Endothelial cell of umbilical vein (primary cell): ENCODE measurements at regions not wholly inside any gene's neighbourhood (a gene's known extent, or its start where the extent isn't known, plus 50 kb on each side); places are given as distances from the start of the nearest gene placed in this dataset.

Experiments used
- BruUV-seq: library from RNA; stranded (reverse); fragments of 400-500 nt; replicated peaks from 2 replicates; lab custom pipeline; 2021; lab: Mats Ljungman, UMichigan
- CTCF ChIA-PET: fragments of 300-600, 350-600 bp; sonication (Branson Sonifier 250); formaldehyde crosslinking; loops from one replicate; lab custom pipeline; 2021; ENCODE audit warnings: antibody characterized with exemption, inconsistent platforms; lab: Charles Lee
- POLR2A ChIA-PET: fragments of 300-600, 350-600 bp; sonication (Branson Sonifier 250); formaldehyde crosslinking; loops from one replicate; lab custom pipeline; 2021; ENCODE audit warnings: antibody characterized with exemption, inconsistent platforms; lab: Charles Lee
- DNase-seq: peaks from one replicate; pipeline ENCODE4 v3.0.0-alpha.2; 2011; ENCODE audit warnings: low read depth, low spot score
- FAIRE-seq: peaks from 2 replicates; lab custom pipeline; 2011; peaks lifted over from hg19 to GRCh38; lab: Jason Lieb, UNC
- H2AFZ ChIP-seq: 2 replicates; pipeline ENCODE4 v1.6.0; 2012; ENCODE audit warnings: low read depth, low read length, control low read depth, inconsistent platforms
- H3K27ac ChIP-seq: 2 replicates; pipeline ENCODE4 v1.5.1; 2011; ENCODE audit warnings: low read depth, mild to moderate bottlenecking, control low read depth, low read length, moderate library complexity; ENCODE audit not compliant: insufficient read depth
- H3K27me3 ChIP-seq, 2 experiments: 2 replicates each; pipeline versions ENCODE4 v1.6.0 to v1.6.1; 2011; ENCODE audit warnings: low read length in 2 of 2, mixed read lengths in 1 of 2; ENCODE audit not compliant: control insufficient read depth in 2 of 2, insufficient read depth in 2 of 2
- H3K36me3 ChIP-seq, 2 experiments: 2 replicates in 1 of 2; 3 replicates in 1 of 2; pipeline ENCODE4 v1.5.1; 2011; ENCODE audit warnings: low read length in 2 of 2, mild to moderate bottlenecking in 1 of 2, moderate library complexity in 1 of 2; ENCODE audit not compliant: control insufficient read depth in 2 of 2, insufficient read depth in 2 of 2; ENCODE audit errors: extremely low read depth in 1 of 2
- H3K4me1 ChIP-seq: 3 replicates; pipeline ENCODE4 v1.5.1; 2011; ENCODE audit warnings: mild to moderate bottlenecking, low read length; ENCODE audit not compliant: control insufficient read depth, insufficient read depth; ENCODE audit errors: extremely low read depth
- H3K4me2 ChIP-seq: 2 replicates; pipeline ENCODE4 v1.6.1; 2011; ENCODE audit warnings: low read length, control low read depth, mixed read lengths; ENCODE audit not compliant: insufficient read depth
- H3K4me3 ChIP-seq, 3 experiments: fragments of 200-600 bp in 1 of 3; sonication (generic), shearing (Covaris generic) in 1 of 3; replicated peaks in 1 of 3; 2 replicates each; pipeline ENCODE4 v1.5.1; 2011 to 2016; ENCODE audit warnings: control low read depth in 3 of 3, low read length in 3 of 3, mild to moderate bottlenecking in 2 of 3, inconsistent platforms in 1 of 3, low read depth in 1 of 3, moderate library complexity in 1 of 3; ENCODE audit not compliant: insufficient read depth in 1 of 3
- H3K79me2 ChIP-seq: 2 replicates; pipeline ENCODE4 v1.6.0; 2012; ENCODE audit warnings: low read length, inconsistent platforms; ENCODE audit not compliant: control insufficient read depth, insufficient read depth
- H3K9ac ChIP-seq: replicated peaks from 2 replicates; pipeline ENCODE3; 2011; ENCODE audit warnings: low read length, control low read depth; ENCODE audit not compliant: insufficient read depth; ENCODE audit errors: extremely low read depth
- H3K9me1 ChIP-seq: replicated peaks from 3 replicates; pipeline ENCODE4 v1.6.0; 2011; ENCODE audit warnings: mild to moderate bottlenecking, low read length; ENCODE audit not compliant: control insufficient read depth, insufficient read depth; ENCODE audit errors: extremely low read depth
- H3K9me3 ChIP-seq: replicated peaks from 2 replicates; pipeline ENCODE4 v1.5.1; 2012; ENCODE audit warnings: low read length, inconsistent platforms; ENCODE audit not compliant: control insufficient read depth, insufficient read depth
- H4K20me1 ChIP-seq: replicated peaks from 2 replicates; pipeline ENCODE3; 2011; ENCODE audit warnings: mild to moderate bottlenecking, low read length; ENCODE audit not compliant: control insufficient read depth, insufficient read depth; ENCODE audit errors: extremely low read depth
- EZH2 ChIP-seq: IDR thresholded peaks from 2 replicates; pipeline ENCODE4 v1.6.1; 2012; ENCODE audit warnings: borderline replicate concordance, low read depth, mild to moderate bottlenecking, moderate library complexity, low read length, inconsistent platforms; ENCODE audit not compliant: severe bottlenecking
- FOS ChIP-seq: IDR thresholded peaks from 2 replicates; pipeline ENCODE4 v1.6.1; 2011; ENCODE audit warnings: mild to moderate bottlenecking, low read length, moderate library complexity, borderline replicate concordance; ENCODE audit not compliant: insufficient read depth
- GATA2 ChIP-seq: IDR thresholded peaks from 2 replicates; pipeline ENCODE4 v1.7.0; 2011; ENCODE audit warnings: low read depth, mild to moderate bottlenecking, moderate library complexity, mixed read lengths, low read length; ENCODE audit not compliant: insufficient read length, insufficient read depth
- MYC ChIP-seq: IDR thresholded peaks from one replicate; pipeline ENCODE4 v1.6.1; 2011; ENCODE audit warnings: mild to moderate bottlenecking, low read depth, low read length
- POLR2A ChIP-seq: IDR thresholded peaks from 2 replicates; pipeline ENCODE4 v1.6.1; 2012; ENCODE audit warnings: low read depth, mild to moderate bottlenecking, control low read depth, low read length
- POLR2AphosphoS5 ChIP-seq: IDR thresholded peaks from 2 replicates; pipeline ENCODE4 v1.6.1; 2012; ENCODE audit warnings: low read depth, mild to moderate bottlenecking, control low read depth, low read length, moderate library complexity; ENCODE audit not compliant: insufficient read depth
- dilution Hi-C: fragments of 300-500 bp; cut with MboI; formaldehyde crosslinking; loops from one replicate; pipeline ENCODE4 v1.15.0; 2019; ENCODE audit warnings: low sequenced_read_pairs; ENCODE audit not compliant: extremely low pct_ligation_motif_present
- intact Hi-C: fragments of 100-400 bp; cut with micrococcal nuclease; formaldehyde crosslinking; loops from one replicate; pipeline ENCODE4 v1.10.0; 2022

- TF ChIP-seq POLR2A = no peak
- CTCF ChIA-PET = no interaction called here
- no peaks in the 10 kb centered on the region for H3K36me3 ChIP-seq
- H4K20me1 ChIP-seq = no peaks in the 10 kb centered on the region
- no peaks in the 10 kb centered on the region for H3K4me1 ChIP-seq
- FAIRE-seq = no peak
- H3K4me2 ChIP-seq = no peak overlapping the region
- POLR2A ChIA-PET = no interaction called here
- dilution Hi-C loops (no loop called here), intact Hi-C loops (no loop called here)
- no peaks in the 10 kb centered on the region for H3K79me2 ChIP-seq
- H3K9me1 ChIP-seq = no peaks in the 10 kb centered on the region
- no peaks in the 10 kb centered on the region for H3K27me3 ChIP-seq
- H3K9ac ChIP-seq = no peak overlapping the region
- no TSS peak for BruUV-seq
- H3K27ac ChIP-seq = no peak overlapping the region
- no peaks in the 10 kb centered on the region for H3K9me3 ChIP-seq
- no peak for DNase-seq
- no peak overlapping the region for H2AFZ ChIP-seq
- no peak overlapping the region for H3K4me3 ChIP-seq
These were observed 271.1 kb downstream of the RERGL start for GRCh38 chr12:17818931-17819330.

DNA sequence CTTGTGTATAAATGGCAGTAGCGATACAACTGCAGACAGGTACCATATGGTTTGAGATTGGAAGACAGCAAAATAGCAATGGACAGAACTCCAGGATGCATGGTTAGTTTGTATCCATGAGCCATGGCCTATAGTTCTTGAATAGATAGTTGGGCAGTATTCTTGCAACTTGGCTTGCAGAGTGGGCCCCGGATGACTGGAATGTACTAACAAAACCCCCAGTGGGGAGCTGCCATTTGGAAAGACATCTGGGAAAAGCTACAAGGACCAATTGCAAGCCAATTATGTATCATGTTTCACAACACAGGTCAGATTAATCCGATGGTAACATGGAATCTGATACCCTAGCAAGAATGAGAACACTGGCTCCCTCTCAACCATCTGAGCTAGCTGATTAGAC is 279.6 kb downstream of the RERGL start:
- Histone ChIP-seq H3K4me1 (no peaks in the 10 kb centered on the region), H3K9ac (no peak overlapping the region), H3K4me3 (no peak overlapping the region), H3K9me1 (no peaks in the 10 kb centered on the region), H3K9me3 (peaks cover 9% of the 10 kb centered on the region), H2AFZ (no peak overlapping the region), H3K79me2 (no peaks in the 10 kb centered on the region), H3K36me3 (no peaks in the 10 kb centered on the region), H4K20me1 (no peaks in the 10 kb centered on the region), H3K4me2 (no peak overlapping the region), H3K27me3 (no peaks in the 10 kb centered on the region), H3K27ac (no peak overlapping the region)
- intact Hi-C loops = no loop called here
- TF ChIP-seq MYC (no peak), EZH2 (no peak), GATA2 (no peak), FOS (no peak), POLR2AphosphoS5 (no peak), POLR2A (no peak)
- CTCF ChIA-PET = no interaction called here
- dilution Hi-C loops = no loop called here
- DNase-seq (no peak), FAIRE-seq (no peak)
- POLR2A ChIA-PET = no interaction called here
- no TSS peak for BruUV-seq
